H54 (cell line): ENCODE measurements at regions not wholly inside any gene's neighbourhood (a gene's known extent, or its start where the extent isn't known, plus 50 kb on each side); places are given as distances from the start of the nearest gene placed in this dataset.

Experiments used
- DNase-seq: peaks from one replicate; pipeline ENCODE4 v3.0.0; 2011; ENCODE audit warnings: low spot score, mixed read lengths; ENCODE audit not compliant: insufficient read length
- FAIRE-seq: peaks from 3 replicates; lab custom pipeline; 2011; peaks lifted over from hg19 to GRCh38; lab: Jason Lieb, UNC
- POLR2A ChIP-seq: IDR thresholded peaks from 2 replicates; pipeline ENCODE4 v1.6.1; 2011; ENCODE audit warnings: low read depth, mild to moderate bottlenecking, low read length

- no peak for TF ChIP-seq POLR2A
- no peak for DNase-seq
- FAIRE-seq: no peak
Observed at GRCh38 chr2:8452296-8452695, 229.6 kb upstream of the ID2 start.

- DNase-seq (no peak), FAIRE-seq (no peak)
- no peak for TF ChIP-seq POLR2A
Observed at GRCh38 chr2:8452979-8453903, 228.6 kb upstream of the ID2 start.

DNA sequence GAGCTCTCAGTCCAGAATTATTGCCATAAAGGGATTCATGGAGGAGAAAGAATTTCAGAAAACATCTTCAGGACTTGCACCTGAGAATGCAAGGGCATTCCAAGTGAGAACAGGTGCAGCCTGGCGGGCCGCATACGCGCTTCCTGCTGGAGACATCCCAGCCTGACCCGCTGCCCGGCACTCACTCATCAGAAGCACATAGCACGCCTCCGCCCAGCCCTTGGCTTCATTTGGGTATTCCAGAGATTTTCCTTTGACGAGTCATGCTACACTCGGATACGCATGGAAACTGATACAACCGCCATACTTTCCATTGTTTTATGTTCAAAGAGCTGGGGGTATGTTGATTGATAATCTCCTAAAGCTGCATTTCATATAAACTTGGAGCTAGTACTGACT lies 228.0 kb upstream of the ID2 start:
- TF ChIP-seq POLR2A: no peak
- FAIRE-seq (no peak), DNase-seq (no peak)

- TF ChIP-seq POLR2A: no peak
- no peak for FAIRE-seq
- DNase-seq: no peak
Observed at GRCh38 chr2:8454797-8455196, 227.1 kb upstream of the ID2 start.

GRCh38 chr2:8455236-8456150 lies 226.4 kb upstream of the ID2 start:
- TF ChIP-seq POLR2A: no peak
- FAIRE-seq: no peak
- no peak for DNase-seq

DNA sequence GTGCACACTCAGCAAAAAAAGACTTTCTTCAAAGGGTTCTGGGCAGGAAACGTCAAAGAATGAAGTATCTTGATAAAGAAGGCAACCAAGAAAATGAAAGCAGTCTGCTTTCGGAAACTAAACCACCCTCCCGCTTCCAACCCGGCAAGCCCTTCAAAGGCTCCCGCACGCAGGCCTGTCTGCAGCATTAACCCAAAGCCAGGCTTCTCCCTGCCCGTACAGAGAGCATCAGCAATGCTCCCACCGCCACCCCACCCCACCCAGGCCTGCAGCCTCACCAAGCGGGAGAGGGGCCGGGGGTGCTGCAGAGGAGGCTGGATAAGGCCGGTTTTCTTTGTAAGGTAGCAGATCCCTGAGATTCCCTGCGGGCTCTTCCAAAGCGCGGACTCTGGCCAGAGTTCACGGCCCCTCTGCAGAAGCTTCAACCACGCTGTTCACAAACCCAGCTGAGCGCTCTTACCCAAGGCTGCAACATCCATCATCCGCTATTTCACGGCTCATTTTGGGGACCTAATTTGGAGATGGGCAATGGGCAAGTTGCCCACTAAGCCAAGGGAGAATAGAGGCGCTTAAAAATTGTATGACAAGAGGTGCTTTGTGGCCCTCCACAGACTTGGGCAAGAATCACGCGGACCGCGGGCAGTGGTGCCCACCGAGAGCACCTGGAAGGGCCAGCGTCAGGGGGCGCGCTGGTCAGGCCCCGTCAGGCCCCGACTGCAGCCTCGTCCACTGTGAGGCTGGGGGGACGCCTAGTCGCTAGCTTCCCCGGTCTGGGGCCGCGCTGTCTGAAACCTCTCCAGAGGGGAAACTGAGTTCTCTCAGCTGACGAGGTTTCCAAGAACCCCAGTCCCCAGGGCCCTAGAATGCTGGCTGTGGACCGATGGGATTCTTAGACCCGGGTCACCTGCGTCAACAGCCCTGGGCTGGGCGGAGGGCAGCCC lies 225.4 kb upstream of the ID2 start:
- DNase-seq (no peak), FAIRE-seq (no peak)
- no peak for TF ChIP-seq POLR2A

DNA sequence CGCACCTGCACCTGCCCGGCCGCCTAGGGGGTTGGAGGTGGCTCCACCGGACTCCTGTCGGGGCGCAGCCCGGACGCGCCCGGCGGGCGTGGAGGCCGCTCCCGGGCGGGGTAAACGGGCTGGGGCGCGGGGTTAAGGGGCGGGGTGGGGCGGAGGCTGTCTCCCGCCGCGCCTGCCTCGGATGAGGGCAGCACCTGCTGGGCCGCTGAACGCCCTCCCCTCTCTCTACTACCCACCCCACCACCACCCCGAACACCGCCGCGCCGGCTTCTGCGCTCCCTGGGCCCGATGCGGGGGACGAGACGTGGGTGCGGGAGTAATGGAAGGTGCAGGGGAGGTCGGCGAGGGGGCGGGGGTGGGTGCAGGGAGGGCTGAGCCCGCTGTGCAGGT lies 224.8 kb upstream of the ID2 start:
- DNase-seq (no peak), FAIRE-seq (no peak)
- TF ChIP-seq POLR2A: no peak

- no peak for FAIRE-seq
- no peak for DNase-seq
- TF ChIP-seq POLR2A: no peak
Observed at GRCh38 chr2:8457699-8458502, 224.0 kb upstream of the ID2 start.

DNA sequence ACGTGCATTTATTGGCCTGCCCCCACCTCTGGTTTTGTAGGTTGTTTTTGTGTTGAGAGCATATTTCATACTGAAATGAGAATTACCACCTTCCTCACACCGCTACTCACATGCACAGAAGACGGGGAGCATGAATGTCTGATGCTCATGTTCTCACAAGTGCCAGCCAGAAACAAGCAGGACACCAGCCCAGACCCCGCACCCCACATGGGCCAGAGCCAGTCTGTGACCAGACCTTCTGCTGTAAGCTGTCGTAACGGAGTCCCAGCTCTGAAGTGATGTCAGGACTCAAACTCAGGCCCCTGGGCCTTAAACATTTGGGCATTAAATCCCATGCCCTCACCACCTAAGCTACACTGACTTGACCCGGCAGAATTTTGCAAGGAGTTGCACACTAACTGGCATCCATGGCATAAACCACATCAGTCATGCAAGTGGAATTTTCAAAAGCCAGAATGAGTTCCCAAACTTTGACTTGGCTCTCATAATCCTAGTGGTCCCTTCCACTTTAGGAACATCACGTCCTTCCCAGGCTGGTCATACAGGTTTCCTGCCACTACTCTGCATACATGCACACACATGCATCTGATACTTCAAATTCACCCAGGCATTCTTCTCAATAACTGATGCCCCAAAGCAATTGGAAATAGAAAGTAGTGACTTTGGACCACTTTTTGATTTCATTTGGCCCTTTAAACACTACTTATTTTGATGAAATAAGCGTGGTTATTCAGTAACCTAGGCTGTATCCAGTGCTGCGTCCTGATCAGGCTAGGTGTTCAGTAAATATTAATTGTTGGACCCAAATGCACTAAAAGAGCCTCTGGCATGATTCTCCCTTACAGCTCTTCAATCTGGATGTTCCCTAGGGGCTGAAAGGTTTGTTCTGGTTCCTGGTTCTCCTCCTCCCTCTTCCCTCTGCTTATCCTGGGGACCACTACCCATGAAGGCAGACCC lies 223.1 kb upstream of the ID2 start:
- no peak for TF ChIP-seq POLR2A
- DNase-seq: no peak
- FAIRE-seq: no peak

DNA sequence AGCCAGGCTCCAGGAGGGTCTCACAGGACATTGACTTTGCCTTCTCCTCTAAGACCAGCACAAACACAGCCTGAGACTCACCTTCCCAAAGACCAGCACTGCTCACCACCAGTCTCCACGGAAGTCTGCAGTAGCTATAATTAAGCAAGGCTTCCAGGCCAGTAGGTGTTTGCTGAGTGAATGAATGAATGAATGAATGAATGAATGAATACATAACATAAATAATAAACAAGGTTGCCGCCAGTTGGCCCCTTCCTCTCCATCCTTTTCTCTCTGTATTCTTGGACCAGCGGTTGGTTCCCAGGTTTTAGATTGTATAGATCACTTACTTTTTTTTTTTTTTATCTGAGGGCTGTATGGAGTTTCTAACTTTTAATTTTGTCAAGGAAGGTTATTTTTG lies 222.4 kb upstream of the ID2 start:
- FAIRE-seq: no peak
- TF ChIP-seq POLR2A: no peak
- no peak for DNase-seq

DNA sequence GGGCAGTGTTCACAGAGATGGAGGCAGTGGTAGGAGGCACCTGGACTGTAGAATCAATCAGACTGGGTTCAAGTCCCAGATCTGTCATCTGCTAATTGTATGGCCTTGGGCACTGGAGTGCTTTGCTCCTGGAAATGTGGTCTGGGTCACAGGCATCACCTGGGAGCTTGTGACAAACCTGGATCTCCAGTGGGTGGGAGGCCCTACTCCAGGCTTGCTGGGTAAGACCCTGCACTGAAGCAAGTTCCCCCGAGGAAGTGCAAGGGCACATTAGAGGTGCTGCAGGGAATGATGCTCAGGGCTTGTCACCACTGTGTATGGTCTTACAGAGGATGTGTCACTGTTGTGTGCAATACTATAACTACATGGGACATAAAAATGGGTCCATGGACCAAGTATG lies 220.5 kb upstream of the ID2 start:
- DNase-seq (no peak), FAIRE-seq (no peak)
- no peak for TF ChIP-seq POLR2A

- no peak for FAIRE-seq
- DNase-seq: no peak
- TF ChIP-seq POLR2A: no peak
Observed at GRCh38 chr2:8462280-8462679, 219.6 kb upstream of the ID2 start.
